ENCODE measurements at regions not wholly inside any gene's neighbourhood (a gene's known extent, or its start where the extent isn't known, plus 50 kb on each side); places are given as distances from the start of the nearest gene placed in this dataset.
A peak's percentile ranks its signal among the peaks of the same experiment; 100 is the strongest.

- TF ChIP-seq CTCF (IDR thresholded peaks at IDR 0.05; ENCODE audit: extremely low read depth, missing control alignments) = no peak
- no peak for DNase-seq (ENCODE audit: low spot score)
Measured at GRCh38 chr6:63496361-63496804, 75.9 kb upstream of the LOC128125822 start.

GRCh38 chr6:63502156-63502555, 70.1 kb upstream of the LOC128125822 start:
- no peak for TF ChIP-seq CTCF (IDR thresholded peaks at IDR 0.05; ENCODE audit: extremely low read depth, missing control alignments)
- DNase-seq (ENCODE audit: low spot score) = no peak

GRCh38 chr6:63503199-63503598, 69.1 kb upstream of the LOC128125822 start:
- TF ChIP-seq CTCF (IDR thresholded peaks at IDR 0.05; ENCODE audit: extremely low read depth, missing control alignments) = no peak
- DNase-seq (ENCODE audit: low spot score) = no peak

- peak; percentile 76 for DNase-seq (ENCODE audit: low spot score)
- no peak for TF ChIP-seq CTCF (IDR thresholded peaks at IDR 0.05; ENCODE audit: extremely low read depth, missing control alignments)
Measured at GRCh38 chr6:63504777-63505384, 67.4 kb upstream of the LOC128125822 start.

GRCh38 chr6:63507096-63507495, 65.2 kb upstream of the LOC128125822 start:
- no peak for TF ChIP-seq CTCF (IDR thresholded peaks at IDR 0.05; ENCODE audit: extremely low read depth, missing control alignments)
- DNase-seq (ENCODE audit: low spot score) = no peak

- no peak for DNase-seq (ENCODE audit: low spot score)
- no peak for TF ChIP-seq CTCF (IDR thresholded peaks at IDR 0.05; ENCODE audit: extremely low read depth, missing control alignments)
Measured at GRCh38 chr6:63509652-63510352, 62.5 kb upstream of the LOC128125822 start.

- no peak for TF ChIP-seq CTCF (IDR thresholded peaks at IDR 0.05; ENCODE audit: extremely low read depth, missing control alignments)
Measured at GRCh38 chr6:63510353-63510686, 62.0 kb upstream of the LOC128125822 start.

More at GRCh38 chr6:63510353-63510686, 62.0 kb upstream of the LOC128125822 start:
- DNase-seq (ENCODE audit: low spot score) = no peak
